ENCODE measurements at regions not wholly inside any gene's neighbourhood (a gene's known extent, or its start where the extent isn't known, plus 50 kb on each side); places are given as distances from the start of the nearest gene placed in this dataset.
"Not testable (repeated sequence)": the region's sequence is repeated elsewhere in the genome, so short reads cannot be mapped to it uniquely, and the experiment has no call there.

- DNase-seq; H3K4me1 ChIP-seq (ENCODE audit: control extremely low read depth in 1 of 4, control insufficient read depth in 4 of 4, insufficient read depth in 4 of 4, low read length in 3 of 4); H3K27ac ChIP-seq (ENCODE audit: insufficient read depth in 1 of 2, low read depth in 1 of 2, low read length in 2 of 2, poor library complexity in 1 of 2, severe bottlenecking in 2 of 2); CTCF ChIA-PET; H3K36me3 ChIP-seq (ENCODE audit: control insufficient read depth in 4 of 4, insufficient read depth in 4 of 4, low read length in 3 of 4); H3K9me3 ChIP-seq (ENCODE audit: control extremely low read depth in 1 of 5, control insufficient read depth in 4 of 5, insufficient read depth in 2 of 5, low read depth in 1 of 5, low read length in 4 of 5); H3K27me3 ChIP-seq (replicated peaks in 2 of 5; ENCODE audit: control insufficient read depth in 4 of 5, insufficient read depth in 5 of 5, low read length in 4 of 5); H3K4me3 ChIP-seq (ENCODE audit: control insufficient read depth in 1 of 7, extremely low read depth in 1 of 7, insufficient read depth in 4 of 7, low read depth in 2 of 7, low read length in 6 of 7): not testable (repeated sequence)
- POLR2A ChIA-PET, result interaction anchor here (0.6 kb wide), 1 partner anchor 11 kb away, joined by 3 read pairs; no protein-coding TSS in a partner anchor
- WGBS (ENCODE audit: insufficient coverage), result 94% methylated on average over 2 of the region's 7 CpGs
Observed at GRCh38 chr9:42341860-42342259, 158.4 kb downstream of the SPATA31A6 start.

DNA sequence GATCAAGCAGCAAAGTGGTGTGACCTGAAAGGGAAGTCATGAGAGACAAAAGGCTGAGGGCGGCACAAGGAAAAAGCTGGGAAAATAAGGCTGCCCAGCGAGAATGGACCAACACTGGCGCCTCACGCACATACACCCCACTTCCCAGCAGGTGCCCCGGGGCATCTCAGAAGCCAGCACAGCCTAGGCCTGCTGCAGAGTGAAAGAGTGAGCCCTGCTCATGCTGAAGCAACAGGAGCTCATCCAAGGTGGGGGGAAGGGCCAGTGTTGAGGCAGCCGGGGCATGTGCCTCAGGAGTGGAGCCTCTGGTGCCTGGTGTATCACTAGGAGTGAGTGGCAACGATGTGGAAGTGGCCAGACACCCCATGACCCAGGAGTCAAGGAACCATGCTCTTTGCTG lies 158.8 kb downstream of the SPATA31A6 start:
- DNase-seq; POLR2A ChIA-PET; H3K4me1 ChIP-seq (ENCODE audit: control extremely low read depth in 1 of 4, control insufficient read depth in 4 of 4, insufficient read depth in 4 of 4, low read length in 3 of 4); H3K4me3 ChIP-seq (ENCODE audit: control insufficient read depth in 1 of 7, extremely low read depth in 1 of 7, insufficient read depth in 4 of 7, low read depth in 2 of 7, low read length in 6 of 7); H3K9me3 ChIP-seq (ENCODE audit: control extremely low read depth in 1 of 5, control insufficient read depth in 4 of 5, insufficient read depth in 2 of 5, low read depth in 1 of 5, low read length in 4 of 5); H3K27ac ChIP-seq (ENCODE audit: insufficient read depth in 1 of 2, low read depth in 1 of 2, low read length in 2 of 2, poor library complexity in 1 of 2, severe bottlenecking in 2 of 2); CTCF ChIA-PET; H3K36me3 ChIP-seq (ENCODE audit: control insufficient read depth in 4 of 4, insufficient read depth in 4 of 4, low read length in 3 of 4); H3K27me3 ChIP-seq (replicated peaks in 2 of 5; ENCODE audit: control insufficient read depth in 4 of 5, insufficient read depth in 5 of 5, low read length in 4 of 5): not testable (repeated sequence)
- 100% methylated on average over 1 of the region's 7 CpGs for WGBS (ENCODE audit: insufficient coverage)

DNA sequence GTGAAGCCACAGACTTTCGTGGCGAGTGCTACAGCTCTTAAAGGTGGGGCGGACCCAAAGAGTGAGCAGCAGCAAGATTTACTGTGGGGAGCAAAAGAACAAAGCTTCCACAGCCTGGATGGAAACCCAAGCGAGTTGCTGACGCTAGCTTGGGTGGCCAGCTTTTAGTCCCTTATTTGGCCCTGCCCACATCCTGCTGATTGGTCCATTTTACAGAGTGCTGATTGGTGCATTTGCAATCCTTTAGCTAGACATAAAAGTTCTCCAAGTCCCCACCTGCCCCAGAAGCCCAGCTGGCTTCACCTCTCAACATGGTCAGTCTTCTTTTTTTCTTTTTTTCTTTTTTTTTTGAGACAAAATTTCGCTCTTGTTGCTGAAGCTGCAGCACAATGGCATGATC lies 161.0 kb downstream of the SPATA31A6 start:
- CTCF ChIA-PET; H3K27me3 ChIP-seq (replicated peaks in 2 of 5; ENCODE audit: control insufficient read depth in 4 of 5, insufficient read depth in 5 of 5, low read length in 4 of 5); DNase-seq; H3K9me3 ChIP-seq (ENCODE audit: control extremely low read depth in 1 of 5, control insufficient read depth in 4 of 5, insufficient read depth in 2 of 5, low read depth in 1 of 5, low read length in 4 of 5); H3K36me3 ChIP-seq (ENCODE audit: control insufficient read depth in 4 of 4, insufficient read depth in 4 of 4, low read length in 3 of 4); H3K27ac ChIP-seq (ENCODE audit: insufficient read depth in 1 of 2, low read depth in 1 of 2, low read length in 2 of 2, poor library complexity in 1 of 2, severe bottlenecking in 2 of 2); H3K4me3 ChIP-seq (ENCODE audit: control insufficient read depth in 1 of 7, extremely low read depth in 1 of 7, insufficient read depth in 4 of 7, low read depth in 2 of 7, low read length in 6 of 7); POLR2A ChIA-PET; H3K4me1 ChIP-seq (ENCODE audit: control extremely low read depth in 1 of 4, control insufficient read depth in 4 of 4, insufficient read depth in 4 of 4, low read length in 3 of 4): not testable (repeated sequence)
- 97% methylated on average over 6 of the region's 6 CpGs for WGBS (ENCODE audit: insufficient coverage)

DNA sequence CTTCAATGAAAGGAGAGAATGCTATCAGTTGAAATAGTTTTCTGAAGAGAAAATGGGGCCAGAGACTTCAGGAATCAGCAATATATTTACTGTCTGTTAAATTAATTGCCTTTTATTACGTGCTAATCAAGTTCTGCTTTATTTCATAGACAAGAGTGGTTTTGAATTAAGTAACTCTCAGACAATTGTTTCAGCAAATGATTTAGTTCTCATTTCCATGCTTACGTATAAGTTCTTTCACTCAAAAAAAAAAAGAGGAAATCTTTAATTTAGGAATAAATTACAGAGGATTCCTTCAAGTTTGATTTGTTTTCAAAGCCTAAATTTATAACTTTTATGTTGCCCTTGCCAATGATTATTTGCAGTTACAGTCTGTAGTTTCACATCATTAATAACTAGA lies 163.5 kb downstream of the SPATA31A6 start:
- DNase-seq, result peak in 2 of 3 donors; percentile 0 to 27
- POLR2A ChIA-PET; H3K4me3 ChIP-seq (ENCODE audit: control insufficient read depth in 1 of 7, extremely low read depth in 1 of 7, insufficient read depth in 4 of 7, low read depth in 2 of 7, low read length in 6 of 7); H3K36me3 ChIP-seq (ENCODE audit: control insufficient read depth in 4 of 4, insufficient read depth in 4 of 4, low read length in 3 of 4); H3K4me1 ChIP-seq (ENCODE audit: control extremely low read depth in 1 of 4, control insufficient read depth in 4 of 4, insufficient read depth in 4 of 4, low read length in 3 of 4); H3K27me3 ChIP-seq (replicated peaks in 2 of 5; ENCODE audit: control insufficient read depth in 4 of 5, insufficient read depth in 5 of 5, low read length in 4 of 5); CTCF ChIA-PET; H3K27ac ChIP-seq (ENCODE audit: insufficient read depth in 1 of 2, low read depth in 1 of 2, low read length in 2 of 2, poor library complexity in 1 of 2, severe bottlenecking in 2 of 2); H3K9me3 ChIP-seq (ENCODE audit: control extremely low read depth in 1 of 5, control insufficient read depth in 4 of 5, insufficient read depth in 2 of 5, low read depth in 1 of 5, low read length in 4 of 5): not testable (repeated sequence)
- no CpG with 5 or more reads among the region's 2 CpGs for WGBS (ENCODE audit: insufficient coverage)

GRCh38 chr9:42349181-42349580 lies 165.7 kb downstream of the SPATA31A6 start:
- H3K36me3 ChIP-seq (ENCODE audit: control insufficient read depth in 4 of 4, insufficient read depth in 4 of 4, low read length in 3 of 4); H3K9me3 ChIP-seq (ENCODE audit: control extremely low read depth in 1 of 5, control insufficient read depth in 4 of 5, insufficient read depth in 2 of 5, low read depth in 1 of 5, low read length in 4 of 5); H3K27ac ChIP-seq (ENCODE audit: insufficient read depth in 1 of 2, low read depth in 1 of 2, low read length in 2 of 2, poor library complexity in 1 of 2, severe bottlenecking in 2 of 2); CTCF ChIA-PET; POLR2A ChIA-PET; H3K27me3 ChIP-seq (replicated peaks in 2 of 5; ENCODE audit: control insufficient read depth in 4 of 5, insufficient read depth in 5 of 5, low read length in 4 of 5); H3K4me3 ChIP-seq (ENCODE audit: control insufficient read depth in 1 of 7, extremely low read depth in 1 of 7, insufficient read depth in 4 of 7, low read depth in 2 of 7, low read length in 6 of 7); DNase-seq; H3K4me1 ChIP-seq (ENCODE audit: control extremely low read depth in 1 of 4, control insufficient read depth in 4 of 4, insufficient read depth in 4 of 4, low read length in 3 of 4): not testable (repeated sequence)

DNA sequence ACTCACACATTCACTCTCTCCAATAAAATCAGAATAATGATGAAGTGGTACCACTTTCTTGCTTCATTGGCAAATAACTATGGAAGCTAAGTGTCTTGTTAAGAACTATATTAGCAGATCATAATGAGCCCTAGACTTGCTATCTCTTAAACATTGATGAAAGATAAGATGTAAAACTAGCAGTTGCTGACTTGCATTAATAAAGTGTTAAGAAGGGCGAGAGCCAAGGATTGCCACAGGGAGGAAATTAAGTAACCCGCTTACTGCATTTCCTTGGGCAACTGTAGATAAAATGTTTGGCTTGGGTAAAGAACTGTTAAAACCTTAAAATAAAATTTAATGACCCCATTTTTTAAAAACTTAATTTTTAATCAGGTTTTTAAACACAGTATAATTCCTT lies 167.0 kb downstream of the SPATA31A6 start:
- WGBS (ENCODE audit: insufficient coverage), result no CpG with 5 or more reads among the region's 2 CpGs

GRCh38 chr9:42357604-42358373 lies 174.3 kb downstream of the SPATA31A6 start:
- POLR2A ChIA-PET; H3K27me3 ChIP-seq (replicated peaks in 2 of 5; ENCODE audit: control insufficient read depth in 4 of 5, insufficient read depth in 5 of 5, low read length in 4 of 5); H3K36me3 ChIP-seq (ENCODE audit: control insufficient read depth in 4 of 4, insufficient read depth in 4 of 4, low read length in 3 of 4); H3K9me3 ChIP-seq (ENCODE audit: control extremely low read depth in 1 of 5, control insufficient read depth in 4 of 5, insufficient read depth in 2 of 5, low read depth in 1 of 5, low read length in 4 of 5); CTCF ChIA-PET; H3K4me1 ChIP-seq (ENCODE audit: control extremely low read depth in 1 of 4, control insufficient read depth in 4 of 4, insufficient read depth in 4 of 4, low read length in 3 of 4): not testable (repeated sequence)
- peak in 2 of 3 donors; percentile 84 to 88 for DNase-seq
- H3K27ac ChIP-seq (ENCODE audit: insufficient read depth in 1 of 2, low read depth in 1 of 2, low read length in 2 of 2, poor library complexity in 1 of 2, severe bottlenecking in 2 of 2), result peak overlapping the region in 1 of 2 experiments; percentile 34
- 50% methylated on average over 9 of the region's 40 CpGs for WGBS (ENCODE audit: insufficient coverage)
- H3K4me3 ChIP-seq (ENCODE audit: control insufficient read depth in 1 of 7, extremely low read depth in 1 of 7, insufficient read depth in 4 of 7, low read depth in 2 of 7, low read length in 6 of 7), result peak overlapping the region in 5 of 7 experiments; percentile 13 to 73 (median 44)

More for the DNA sequence above, 167.0 kb downstream of the SPATA31A6 start:
- POLR2A ChIA-PET; CTCF ChIA-PET; DNase-seq; H3K36me3 ChIP-seq (ENCODE audit: control insufficient read depth in 4 of 4, insufficient read depth in 4 of 4, low read length in 3 of 4); H3K27ac ChIP-seq (ENCODE audit: insufficient read depth in 1 of 2, low read depth in 1 of 2, low read length in 2 of 2, poor library complexity in 1 of 2, severe bottlenecking in 2 of 2); H3K9me3 ChIP-seq (ENCODE audit: control extremely low read depth in 1 of 5, control insufficient read depth in 4 of 5, insufficient read depth in 2 of 5, low read depth in 1 of 5, low read length in 4 of 5); H3K4me1 ChIP-seq (ENCODE audit: control extremely low read depth in 1 of 4, control insufficient read depth in 4 of 4, insufficient read depth in 4 of 4, low read length in 3 of 4); H3K27me3 ChIP-seq (replicated peaks in 2 of 5; ENCODE audit: control insufficient read depth in 4 of 5, insufficient read depth in 5 of 5, low read length in 4 of 5); H3K4me3 ChIP-seq (ENCODE audit: control insufficient read depth in 1 of 7, extremely low read depth in 1 of 7, insufficient read depth in 4 of 7, low read depth in 2 of 7, low read length in 6 of 7): not testable (repeated sequence)

Measured in common myeloid progenitor, CD34-positive (primary cell).